ENCODE measurements at regions not wholly inside any gene's neighbourhood (a gene's known extent, or its start where the extent isn't known, plus 50 kb on each side); places are given as distances from the start of the nearest gene placed in this dataset.

GRCh38 chr11:122207505-122207904 lies 91.5 kb upstream of the BLID start:
- H3K9me3 ChIP-seq (ENCODE audit: control insufficient read depth in 4 of 4, low read length in 3 of 4) = no peaks in the 10 kb centered on the region
- H3K36me3 ChIP-seq (ENCODE audit: control insufficient read depth in 4 of 4, insufficient read depth in 3 of 4, low read depth in 1 of 4, low read length in 3 of 4) = no peaks in the 10 kb centered on the region
- DNase-seq (ENCODE audit: low spot score) = no peak
- WGBS = 32% methylated on average over 8 of the region's 8 CpGs
- H3K27me3 ChIP-seq (ENCODE audit: control insufficient read depth in 4 of 4, insufficient read depth in 4 of 4, low read length in 3 of 4) = no peaks in the 10 kb centered on the region
- H3K4me1 ChIP-seq (ENCODE audit: control insufficient read depth in 4 of 4, insufficient read depth in 4 of 4, low read length in 3 of 4) = peaks cover 4 to 28% (median 17%) of the 10 kb centered on the region in 4 donors
- no peak overlapping the region for H3K9ac ChIP-seq (ENCODE audit: low read depth in 1 of 2, low read length in 2 of 2)
- peak overlapping the region; percentile 57 to 74 for H3K27ac ChIP-seq (ENCODE audit: low read depth in 1 of 2, low read length in 2 of 2)
- no peak overlapping the region for H3K4me3 ChIP-seq (ENCODE audit: low read depth in 1 of 3, low read length in 3 of 3)
- TF ChIP-seq GABPA (IDR thresholded peaks at IDR 0.05 in 1 of 2, conservative IDR thresholded peaks at IDR 0.05 in 1 of 2) (no peak), HNF4G (IDR thresholded peaks at IDR 0.05) (no peak), HNF4A (conservative IDR thresholded peaks at IDR 0.05) (no peak), TAF1 (conservative IDR thresholded peaks at IDR 0.05) (no peak), FOXA1 (IDR thresholded peaks at IDR 0.05) (no peak), RAD21 (IDR thresholded peaks at IDR 0.05) (no peak), ZBTB33 (IDR thresholded peaks at IDR 0.05) (no peak), YY1 (IDR thresholded peaks at IDR 0.05) (no peak), FOXA2 (IDR thresholded peaks at IDR 0.05) (no peak), ATF3 (IDR thresholded peaks at IDR 0.05) (no peak), SP1 (IDR thresholded peaks at IDR 0.05) (no peak), EGR1 (IDR thresholded peaks at IDR 0.05; ENCODE audit: low read depth in 2 of 2) (no peak), JUND (IDR thresholded peaks at IDR 0.05) (no peak), CTCF (IDR thresholded peaks at IDR 0.05; ENCODE audit: low read depth, low read length, missing input control) (no peak)
- TF ChIP-seq, protein P1, sequence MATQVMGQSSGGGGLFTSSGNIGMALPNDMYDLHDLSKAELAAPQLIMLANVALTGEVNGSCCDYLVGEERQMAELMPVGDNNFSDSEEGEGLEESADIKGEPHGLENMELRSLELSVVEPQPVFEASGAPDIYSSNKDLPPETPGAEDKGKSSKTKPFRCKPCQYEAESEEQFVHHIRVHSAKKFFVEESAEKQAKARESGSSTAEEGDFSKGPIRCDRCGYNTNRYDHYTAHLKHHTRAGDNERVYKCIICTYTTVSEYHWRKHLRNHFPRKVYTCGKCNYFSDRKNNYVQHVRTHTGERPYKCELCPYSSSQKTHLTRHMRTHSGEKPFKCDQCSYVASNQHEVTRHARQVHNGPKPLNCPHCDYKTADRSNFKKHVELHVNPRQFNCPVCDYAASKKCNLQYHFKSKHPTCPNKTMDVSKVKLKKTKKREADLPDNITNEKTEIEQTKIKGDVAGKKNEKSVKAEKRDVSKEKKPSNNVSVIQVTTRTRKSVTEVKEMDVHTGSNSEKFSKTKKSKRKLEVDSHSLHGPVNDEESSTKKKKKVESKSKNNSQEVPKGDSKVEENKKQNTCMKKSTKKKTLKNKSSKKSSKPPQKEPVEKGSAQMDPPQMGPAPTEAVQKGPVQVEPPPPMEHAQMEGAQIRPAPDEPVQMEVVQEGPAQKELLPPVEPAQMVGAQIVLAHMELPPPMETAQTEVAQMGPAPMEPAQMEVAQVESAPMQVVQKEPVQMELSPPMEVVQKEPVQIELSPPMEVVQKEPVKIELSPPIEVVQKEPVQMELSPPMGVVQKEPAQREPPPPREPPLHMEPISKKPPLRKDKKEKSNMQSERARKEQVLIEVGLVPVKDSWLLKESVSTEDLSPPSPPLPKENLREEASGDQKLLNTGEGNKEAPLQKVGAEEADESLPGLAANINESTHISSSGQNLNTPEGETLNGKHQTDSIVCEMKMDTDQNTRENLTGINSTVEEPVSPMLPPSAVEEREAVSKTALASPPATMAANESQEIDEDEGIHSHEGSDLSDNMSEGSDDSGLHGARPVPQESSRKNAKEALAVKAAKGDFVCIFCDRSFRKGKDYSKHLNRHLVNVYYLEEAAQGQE (IDR thresholded peaks at IDR 0.05) = no peak
- TF ChIP-seq, protein P2, sequence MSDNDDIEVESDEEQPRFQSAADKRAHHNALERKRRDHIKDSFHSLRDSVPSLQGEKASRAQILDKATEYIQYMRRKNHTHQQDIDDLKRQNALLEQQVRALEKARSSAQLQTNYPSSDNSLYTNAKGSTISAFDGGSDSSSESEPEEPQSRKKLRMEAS (IDR thresholded peaks at IDR 0.05) = no peak

GRCh38 chr11:122205036-122205435 lies 89.0 kb upstream of the BLID start:
- DNase-seq (ENCODE audit: low spot score) = no peak
- WGBS = 71% methylated on average over 5 of the region's 5 CpGs
- H3K4me3 ChIP-seq (ENCODE audit: low read depth in 1 of 3, low read length in 3 of 3) = no peak overlapping the region
- no peaks in the 10 kb centered on the region for H3K36me3 ChIP-seq (ENCODE audit: control insufficient read depth in 4 of 4, insufficient read depth in 3 of 4, low read depth in 1 of 4, low read length in 3 of 4)
- no peak overlapping the region for H3K9ac ChIP-seq (ENCODE audit: low read depth in 1 of 2, low read length in 2 of 2)
- no peaks in the 10 kb centered on the region for H3K9me3 ChIP-seq (ENCODE audit: control insufficient read depth in 4 of 4, low read length in 3 of 4)
- no peaks in the 10 kb centered on the region for H3K27me3 ChIP-seq (ENCODE audit: control insufficient read depth in 4 of 4, insufficient read depth in 4 of 4, low read length in 3 of 4)
- no peak overlapping the region for H3K27ac ChIP-seq (ENCODE audit: low read depth in 1 of 2, low read length in 2 of 2)
- peaks cover 4 to 25% (median 18%) of the 10 kb centered on the region in 4 donors for H3K4me1 ChIP-seq (ENCODE audit: control insufficient read depth in 4 of 4, insufficient read depth in 4 of 4, low read length in 3 of 4)
- TF ChIP-seq YY1 (IDR thresholded peaks at IDR 0.05) (no peak), GABPA (IDR thresholded peaks at IDR 0.05 in 1 of 2, conservative IDR thresholded peaks at IDR 0.05 in 1 of 2) (no peak), FOXA2 (IDR thresholded peaks at IDR 0.05) (no peak), RXRA (IDR thresholded peaks at IDR 0.05) (no peak), HNF4G (IDR thresholded peaks at IDR 0.05) (no peak), RAD21 (IDR thresholded peaks at IDR 0.05) (no peak), EGR1 (IDR thresholded peaks at IDR 0.05; ENCODE audit: low read depth in 2 of 2) (no peak), SP1 (IDR thresholded peaks at IDR 0.05) (no peak), CTCF (IDR thresholded peaks at IDR 0.05; ENCODE audit: low read depth, low read length, missing input control) (no peak), JUND (IDR thresholded peaks at IDR 0.05) (no peak), ATF3 (IDR thresholded peaks at IDR 0.05) (no peak)
- TF ChIP-seq, protein P1 (IDR thresholded peaks at IDR 0.05) = no peak
